Astrocyte (in vitro differentiated cells and primary cell): ENCODE measurements at regions not wholly inside any gene's neighbourhood (a gene's known extent, or its start where the extent isn't known, plus 50 kb on each side); places are given as distances from the start of the nearest gene placed in this dataset.
A peak's percentile ranks its signal among the peaks of the same experiment; 100 is the strongest.

Experiments
- DNase-seq: peaks from one replicate; pipeline ENCODE4 v3.0.0-alpha.2; 2010; ENCODE audit warnings: low read depth
- FAIRE-seq: peaks from 2 replicates; lab custom pipeline; 2011; peaks lifted over from hg19 to GRCh38; lab: Jason Lieb, UNC
- H2AFZ ChIP-seq: 2 replicates; pipeline ENCODE4 v1.6.0; 2012; ENCODE audit warnings: low read depth, low read length, inconsistent platforms
- H3K27ac ChIP-seq: 2 replicates; pipeline ENCODE4 v1.5.1; 2011; ENCODE audit warnings: low read depth, low read length, inconsistent platforms
- H3K27me3 ChIP-seq: 2 replicates; pipeline ENCODE4 v1.6.0; 2011; ENCODE audit warnings: low read length, inconsistent platforms; ENCODE audit not compliant: insufficient read depth
- H3K36me3 ChIP-seq: 2 replicates; pipeline ENCODE4 v1.5.1; 2011; ENCODE audit warnings: low read length, inconsistent platforms; ENCODE audit not compliant: insufficient read depth
- H3K4me1 ChIP-seq: 2 replicates; pipeline ENCODE4 v1.5.1; 2011; ENCODE audit warnings: low read length, inconsistent platforms; ENCODE audit not compliant: insufficient read depth
- H3K4me2 ChIP-seq: 2 replicates; pipeline ENCODE4 v1.6.0; 2012; ENCODE audit warnings: low read length, inconsistent platforms
- H3K4me3 ChIP-seq: 2 replicates; pipeline ENCODE4 v1.5.1; 2011; ENCODE audit warnings: low read depth, mild to moderate bottlenecking, low read length, inconsistent platforms; ENCODE audit not compliant: insufficient read depth
- H3K79me2 ChIP-seq: 2 replicates; pipeline ENCODE4 v1.6.0; 2012; ENCODE audit warnings: mild to moderate bottlenecking, low read length, inconsistent platforms; ENCODE audit not compliant: insufficient read depth
- H3K9ac ChIP-seq: 2 replicates; pipeline ENCODE4 v1.6.0; 2012; ENCODE audit warnings: mild to moderate bottlenecking, low read length, inconsistent platforms
- H3K9me3 ChIP-seq: 2 replicates; pipeline ENCODE4 v1.5.1; 2012; ENCODE audit warnings: low read depth, mild to moderate bottlenecking, low read length, inconsistent platforms; ENCODE audit not compliant: insufficient read depth
- H4K20me1 ChIP-seq: 2 replicates; pipeline ENCODE4 v1.6.0; 2012; ENCODE audit warnings: low read length, inconsistent platforms; ENCODE audit not compliant: insufficient read depth
- H3K27ac Mint-ChIP-seq: one replicate; pipeline ENCODE4 v1.8.0; 2021; ENCODE audit warnings: mild to moderate bottlenecking, mixed read lengths; ENCODE audit not compliant: unreplicated experiment
- H3K27me3 Mint-ChIP-seq: one replicate; pipeline ENCODE4 v1.8.0; 2021; ENCODE audit warnings: low read depth, mixed read lengths; ENCODE audit not compliant: unreplicated experiment
- H3K36me3 Mint-ChIP-seq: one replicate; pipeline ENCODE4 v1.8.0; 2021; ENCODE audit warnings: low read depth, mixed read lengths; ENCODE audit not compliant: unreplicated experiment
- H3K4me1 Mint-ChIP-seq: one replicate; pipeline ENCODE4 v1.8.0; 2021; ENCODE audit warnings: low read depth, mixed read lengths; ENCODE audit not compliant: unreplicated experiment
- H3K4me3 Mint-ChIP-seq: one replicate; pipeline ENCODE4 v1.8.0; 2021; ENCODE audit warnings: mild to moderate bottlenecking, moderate library complexity, mixed read lengths; ENCODE audit not compliant: unreplicated experiment
- H3K9me3 Mint-ChIP-seq: one replicate; pipeline ENCODE4 v1.8.0; 2021; ENCODE audit warnings: mild to moderate bottlenecking, mixed read lengths; ENCODE audit not compliant: unreplicated experiment
- CTCF ChIP-seq: IDR thresholded peaks from 2 replicates; pipeline ENCODE4 v1.5.1; 2011; ENCODE audit warnings: low read depth, mild to moderate bottlenecking, inconsistent platforms, low read length, moderate library complexity; ENCODE audit not compliant: insufficient read depth
- EZH2 ChIP-seq: IDR thresholded peaks from 2 replicates; pipeline ENCODE4 v1.6.1; 2012; ENCODE audit warnings: mild to moderate bottlenecking, low read length, inconsistent platforms; ENCODE audit not compliant: insufficient read depth

GRCh38 chr5:50964746-50965653 lies 298.6 kb downstream of the PARP8 start:
- Histone ChIP-seq H3K4me1 (peaks cover 9% of the 10 kb centered on the region), H3K79me2 (no peaks in the 10 kb centered on the region), H3K27ac (no peak overlapping the region), H3K4me3 (no peak overlapping the region), H3K9ac (no peak overlapping the region), H3K36me3 (no peaks in the 10 kb centered on the region), H3K4me2 (no peak overlapping the region), H3K27me3 (peaks cover 67% of the 10 kb centered on the region), H2AFZ (no peak overlapping the region), H3K9me3 (peaks cover 9% of the 10 kb centered on the region), H4K20me1 (no peaks in the 10 kb centered on the region)
- no peak overlapping the region for H3K27ac Mint-ChIP-seq
- no peaks in the 10 kb centered on the region for H3K36me3 Mint-ChIP-seq
- peaks cover 79% of the 10 kb centered on the region for H3K27me3 Mint-ChIP-seq
- no peak for TF ChIP-seq EZH2
- no peak for TF ChIP-seq CTCF
- H3K9me3 Mint-ChIP-seq = no peaks in the 10 kb centered on the region
- DNase-seq (no peak), FAIRE-seq (no peak)
- peaks cover 5% of the 10 kb centered on the region for H3K4me1 Mint-ChIP-seq
- H3K4me3 Mint-ChIP-seq = no peak overlapping the region

- peaks cover 75% of the 10 kb centered on the region for H3K27me3 ChIP-seq
- DNase-seq (no peak), FAIRE-seq (no peak)
- H3K4me3 Mint-ChIP-seq = no peak overlapping the region
- no peak overlapping the region for H3K4me2 ChIP-seq
- H3K27me3 Mint-ChIP-seq = peaks cover 81% of the 10 kb centered on the region
- peaks cover 9% of the 10 kb centered on the region for H3K4me1 ChIP-seq
- H3K27ac ChIP-seq = no peak overlapping the region
- no peak for TF ChIP-seq CTCF
- TF ChIP-seq EZH2 = peak; percentile 23
- no peak overlapping the region for H2AFZ ChIP-seq
- H3K4me1 Mint-ChIP-seq = peaks cover 5% of the 10 kb centered on the region
- H3K79me2 ChIP-seq = no peaks in the 10 kb centered on the region
- no peak overlapping the region for H3K27ac Mint-ChIP-seq
- no peak overlapping the region for H3K9ac ChIP-seq
- no peaks in the 10 kb centered on the region for H3K9me3 Mint-ChIP-seq
- H3K36me3 Mint-ChIP-seq = no peaks in the 10 kb centered on the region
- no peak overlapping the region for H3K4me3 ChIP-seq
- H3K36me3 ChIP-seq = no peaks in the 10 kb centered on the region
- no peaks in the 10 kb centered on the region for H4K20me1 ChIP-seq
- H3K9me3 ChIP-seq = peaks cover 9% of the 10 kb centered on the region
These were observed 299.4 kb downstream of the PARP8 start for GRCh38 chr5:50965654-50966375.
